ENCODE measurements at regions not wholly inside any gene's neighbourhood (a gene's known extent, or its start where the extent isn't known, plus 50 kb on each side); places are given as distances from the start of the nearest gene placed in this dataset.

- no peaks in the 10 kb centered on the region for H3K27me3 ChIP-seq (replicated peaks in 1 of 4; ENCODE audit: control extremely low read depth in 1 of 4, control insufficient read depth in 3 of 4, insufficient read depth in 4 of 4, low read length in 3 of 4)
- intact Hi-C loops (cut with micrococcal nuclease), result no loop called here
These were observed 236.3 kb downstream of the SUCLA2 start for GRCh38 chr13:47764817-47765216.

DNA sequence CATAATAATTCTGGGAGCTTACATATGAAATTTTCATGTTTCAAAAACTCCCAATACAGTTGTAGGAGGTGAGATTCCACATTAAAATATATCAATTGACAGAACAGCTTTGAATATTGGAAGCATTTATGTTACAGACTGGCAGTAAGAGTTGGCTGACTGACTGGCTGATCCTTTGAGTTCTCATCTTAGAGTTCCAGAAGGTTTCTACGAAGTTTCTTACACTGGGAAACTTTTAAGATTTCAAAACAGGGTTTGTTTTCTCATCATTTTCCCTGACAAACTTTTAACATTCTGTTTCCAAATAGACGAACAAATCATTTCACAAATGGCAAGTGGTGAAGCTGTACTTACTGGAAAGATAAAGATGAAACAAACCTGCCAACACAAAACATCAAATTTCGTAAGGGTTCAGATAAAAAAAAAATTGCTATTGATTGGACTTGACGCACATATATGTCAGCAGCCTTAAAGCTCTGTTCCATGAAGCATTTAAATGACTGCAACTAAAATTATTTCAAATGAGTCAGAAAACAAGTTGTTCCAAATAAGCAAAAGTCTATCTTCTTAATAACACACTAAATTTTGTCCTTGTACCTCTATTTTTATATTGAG is 243.5 kb downstream of the SUCLA2 start:
- no peaks in the 10 kb centered on the region for H3K9me3 Mint-ChIP-seq (ENCODE audit: insufficient read depth)
- TF ChIP-seq EZH2 (IDR thresholded peaks at IDR 0.05; ENCODE audit: borderline replicate concordance, insufficient read depth, low read depth, low read length, poor library complexity, severe bottlenecking) (no peak), CTCF (IDR thresholded peaks at IDR 0.05) (no peak)
- peaks cover 11% of the 10 kb centered on the region for H3K27me3 Mint-ChIP-seq
- no peaks in the 10 kb centered on the region for H3K4me1 Mint-ChIP-seq
- H3K27ac Mint-ChIP-seq, result no peak overlapping the region
- Histone ChIP-seq H3K4me3 (ENCODE audit: control extremely low read depth in 1 of 5, extremely low read depth in 1 of 5, insufficient read depth in 1 of 5, low read depth in 2 of 5, low read length in 4 of 5) (no peak overlapping the region), H3K4me2 (replicated peaks; ENCODE audit: low read depth, low read length, poor library complexity, severe bottlenecking) (no peak overlapping the region), H3K4me1 (ENCODE audit: control insufficient read depth in 2 of 2, insufficient read depth in 2 of 2, low read length in 2 of 2) (no peaks in the 10 kb centered on the region), H3K27ac (ENCODE audit: low read length in 2 of 2) (no peak overlapping the region), H4K20me1 (ENCODE audit: control insufficient read depth, insufficient read depth, low read length, poor library complexity, severe bottlenecking) (no peaks in the 10 kb centered on the region), H3K36me3 (replicated peaks in 1 of 2; ENCODE audit: control extremely low read depth in 1 of 2, control insufficient read depth in 1 of 2, extremely low read depth in 1 of 2, insufficient read depth in 2 of 2, low read length in 1 of 2) (no peaks in the 10 kb centered on the region), H2AFZ (ENCODE audit: insufficient read depth, low read depth, low read length, poor library complexity, severe bottlenecking) (no peak overlapping the region), H3K27me3 (replicated peaks in 1 of 4; ENCODE audit: control extremely low read depth in 1 of 4, control insufficient read depth in 3 of 4, insufficient read depth in 4 of 4, low read length in 3 of 4) (no peaks in the 10 kb centered on the region), H3K9me3 (ENCODE audit: control extremely low read depth in 1 of 3, control insufficient read depth in 2 of 3, insufficient read depth in 1 of 3, low read length in 2 of 3) (no peaks in the 10 kb centered on the region), H3K79me2 (ENCODE audit: control insufficient read depth, insufficient read depth, low read length) (no peaks in the 10 kb centered on the region), H3K9ac (ENCODE audit: low read length) (no peak overlapping the region)
- ATAC-seq (ENCODE audit: low read depth), result no peak
- CTCF ChIA-PET, result interaction anchor here (0.6 to 1.5 kb wide), 2 partner anchors 18 to 865 kb away, joined by 3 to 4 read pairs; no protein-coding TSS in a partner anchor
- POLR2A ChIA-PET, result no interaction called here
- no peak for DNase-seq
- intact Hi-C loops (cut with micrococcal nuclease), result no loop called here
- WGBS (ENCODE audit: insufficient coverage), result no CpG with 5 or more reads among the region's 4 CpGs
- H3K4me3 Mint-ChIP-seq, result no peak overlapping the region

More at GRCh38 chr13:47764817-47765216, 236.3 kb downstream of the SUCLA2 start:
- Histone ChIP-seq H3K36me3 (replicated peaks in 1 of 2; ENCODE audit: control extremely low read depth in 1 of 2, control insufficient read depth in 1 of 2, extremely low read depth in 1 of 2, insufficient read depth in 2 of 2, low read length in 1 of 2) (no peaks in the 10 kb centered on the region), H3K79me2 (ENCODE audit: control insufficient read depth, insufficient read depth, low read length) (no peaks in the 10 kb centered on the region), H3K4me1 (ENCODE audit: control insufficient read depth in 2 of 2, insufficient read depth in 2 of 2, low read length in 2 of 2) (no peaks in the 10 kb centered on the region), H4K20me1 (ENCODE audit: control insufficient read depth, insufficient read depth, low read length, poor library complexity, severe bottlenecking) (no peaks in the 10 kb centered on the region), H3K4me2 (replicated peaks; ENCODE audit: low read depth, low read length, poor library complexity, severe bottlenecking) (no peak overlapping the region), H3K9ac (ENCODE audit: low read length) (no peak overlapping the region), H3K4me3 (ENCODE audit: control extremely low read depth in 1 of 5, extremely low read depth in 1 of 5, insufficient read depth in 1 of 5, low read depth in 2 of 5, low read length in 4 of 5) (no peak overlapping the region), H2AFZ (ENCODE audit: insufficient read depth, low read depth, low read length, poor library complexity, severe bottlenecking) (no peak overlapping the region), H3K9me3 (ENCODE audit: control extremely low read depth in 1 of 3, control insufficient read depth in 2 of 3, insufficient read depth in 1 of 3, low read length in 2 of 3) (no peaks in the 10 kb centered on the region), H3K27ac (ENCODE audit: low read length in 2 of 2) (no peak overlapping the region)
- no peak for ATAC-seq (ENCODE audit: low read depth)
- POLR2A ChIA-PET, result no interaction called here
- no peak overlapping the region for H3K27ac Mint-ChIP-seq
- peaks cover 5% of the 10 kb centered on the region for H3K9me3 Mint-ChIP-seq (ENCODE audit: insufficient read depth)
- no CpG with 5 or more reads among the region's 1 CpG for WGBS (ENCODE audit: insufficient coverage)
- TF ChIP-seq EZH2 (IDR thresholded peaks at IDR 0.05; ENCODE audit: borderline replicate concordance, insufficient read depth, low read depth, low read length, poor library complexity, severe bottlenecking) (no peak), CTCF (IDR thresholded peaks at IDR 0.05) (no peak)
- no peaks in the 10 kb centered on the region for H3K4me1 Mint-ChIP-seq
- CTCF ChIA-PET, result no interaction called here
- DNase-seq, result no peak
- peaks cover 12% of the 10 kb centered on the region for H3K27me3 Mint-ChIP-seq
- H3K4me3 Mint-ChIP-seq, result no peak overlapping the region

All from B cell (primary cell).